Astrocyte of the spinal cord (primary cell): ENCODE measurements at regions not wholly inside any gene's neighbourhood (a gene's known extent, or its start where the extent isn't known, plus 50 kb on each side); places are given as distances from the start of the nearest gene placed in this dataset.

Experiments
- DNase-seq: peaks from one replicate; pipeline ENCODE4 v3.0.0; 2011; ENCODE audit warnings: low read depth, low spot score
- H3K4me3 ChIP-seq: 2 replicates; pipeline ENCODE4 v1.5.1; 2011; ENCODE audit warnings: low read depth, mild to moderate bottlenecking, low read length, moderate library complexity
- in situ Hi-C: cut with HindIII; loops from 2 replicates; pipeline ENCODE4 v1.10.0; 2017; ENCODE audit warnings: low sequenced_read_pairs
- TF ChIP-seq, protein P1 (sequence below): IDR thresholded peaks from 2 replicates; pipeline ENCODE4 v1.5.1; 2012; ENCODE audit warnings: low read depth, mild to moderate bottlenecking, low read length, inconsistent platforms

DNA sequence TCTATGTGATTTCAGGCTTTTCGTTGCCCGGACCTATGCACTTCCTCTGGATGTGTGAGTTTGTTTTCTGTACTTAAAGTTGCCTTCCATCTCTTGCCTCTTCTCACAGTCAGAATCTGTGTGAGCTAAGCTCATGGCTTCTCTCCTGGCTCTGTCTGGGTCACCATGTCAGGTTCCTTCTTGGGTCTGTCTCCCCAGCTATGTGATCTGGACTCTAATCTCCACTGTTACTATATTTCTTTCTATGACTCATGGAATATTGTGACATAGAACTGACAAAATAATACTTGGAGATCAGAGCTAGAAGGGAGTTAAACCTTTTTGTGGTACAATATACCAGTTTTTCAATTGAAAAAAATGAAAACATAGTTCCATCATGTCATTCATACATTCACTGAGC lies 172.7 kb upstream of the FGGY start:
- in situ Hi-C loops: no loop called here
- no peak overlapping the region for H3K4me3 ChIP-seq
- DNase-seq: peak; percentile 40
- TF ChIP-seq, protein P1, sequence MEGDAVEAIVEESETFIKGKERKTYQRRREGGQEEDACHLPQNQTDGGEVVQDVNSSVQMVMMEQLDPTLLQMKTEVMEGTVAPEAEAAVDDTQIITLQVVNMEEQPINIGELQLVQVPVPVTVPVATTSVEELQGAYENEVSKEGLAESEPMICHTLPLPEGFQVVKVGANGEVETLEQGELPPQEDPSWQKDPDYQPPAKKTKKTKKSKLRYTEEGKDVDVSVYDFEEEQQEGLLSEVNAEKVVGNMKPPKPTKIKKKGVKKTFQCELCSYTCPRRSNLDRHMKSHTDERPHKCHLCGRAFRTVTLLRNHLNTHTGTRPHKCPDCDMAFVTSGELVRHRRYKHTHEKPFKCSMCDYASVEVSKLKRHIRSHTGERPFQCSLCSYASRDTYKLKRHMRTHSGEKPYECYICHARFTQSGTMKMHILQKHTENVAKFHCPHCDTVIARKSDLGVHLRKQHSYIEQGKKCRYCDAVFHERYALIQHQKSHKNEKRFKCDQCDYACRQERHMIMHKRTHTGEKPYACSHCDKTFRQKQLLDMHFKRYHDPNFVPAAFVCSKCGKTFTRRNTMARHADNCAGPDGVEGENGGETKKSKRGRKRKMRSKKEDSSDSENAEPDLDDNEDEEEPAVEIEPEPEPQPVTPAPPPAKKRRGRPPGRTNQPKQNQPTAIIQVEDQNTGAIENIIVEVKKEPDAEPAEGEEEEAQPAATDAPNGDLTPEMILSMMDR: no peak

DNA sequence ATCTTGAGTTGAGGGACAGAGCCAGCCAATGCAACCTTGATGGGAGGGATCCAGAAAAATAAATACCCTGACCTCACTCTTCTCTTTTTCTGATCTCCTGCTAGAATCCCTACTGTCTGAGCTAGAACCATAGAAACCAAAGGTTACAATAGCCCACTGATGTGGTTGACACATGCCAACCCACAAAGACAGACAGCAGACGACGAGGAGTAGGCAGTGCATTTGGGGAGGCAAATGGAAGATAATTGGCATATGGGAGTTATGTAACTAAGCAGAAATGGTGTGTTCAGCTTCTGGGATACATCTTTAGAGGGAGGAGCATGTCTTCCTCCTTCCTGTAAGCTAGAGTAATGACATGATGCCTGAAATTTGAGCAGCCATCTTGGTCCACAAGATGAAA lies 171.7 kb upstream of the FGGY start:
- TF ChIP-seq, protein P1: no peak
- DNase-seq: no peak

DNA sequence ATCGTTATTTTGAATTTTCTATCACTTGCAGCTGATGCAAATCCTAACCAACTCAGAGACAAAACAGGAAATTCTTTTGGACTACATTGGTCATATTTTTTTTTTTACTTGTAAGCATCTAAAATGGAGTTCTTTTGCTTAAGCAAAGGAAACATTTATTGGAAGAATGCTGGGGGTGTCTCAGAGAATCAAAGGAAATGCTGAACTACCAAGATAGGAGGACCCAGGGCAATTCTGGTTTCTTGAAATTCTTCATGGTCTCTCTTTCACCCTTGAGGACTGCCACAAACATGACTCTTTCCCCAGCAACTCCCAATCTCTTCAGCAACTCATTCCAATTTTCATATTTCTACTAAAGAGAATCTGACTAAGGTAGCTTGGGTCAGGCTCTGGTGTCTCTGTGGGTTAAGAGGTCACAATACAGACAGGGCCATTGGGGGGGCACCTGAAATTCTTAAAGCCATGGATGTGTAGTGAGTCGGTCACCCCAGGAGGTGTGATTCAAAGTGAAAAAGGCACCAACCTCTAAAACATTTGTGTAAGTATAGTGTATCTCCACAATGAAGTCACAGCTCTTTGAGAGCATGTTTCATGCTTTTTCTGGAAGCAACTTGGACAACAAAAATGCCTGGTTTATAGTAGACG lies 171.1 kb upstream of the FGGY start:
- peak; percentile 22 for DNase-seq
- in situ Hi-C loops: no loop called here
- TF ChIP-seq, protein P1: no peak
- H3K4me3 ChIP-seq: no peak overlapping the region

More for the DNA sequence above, 171.7 kb upstream of the FGGY start:
- in situ Hi-C loops: no loop called here
- no peak overlapping the region for H3K4me3 ChIP-seq

DNA sequence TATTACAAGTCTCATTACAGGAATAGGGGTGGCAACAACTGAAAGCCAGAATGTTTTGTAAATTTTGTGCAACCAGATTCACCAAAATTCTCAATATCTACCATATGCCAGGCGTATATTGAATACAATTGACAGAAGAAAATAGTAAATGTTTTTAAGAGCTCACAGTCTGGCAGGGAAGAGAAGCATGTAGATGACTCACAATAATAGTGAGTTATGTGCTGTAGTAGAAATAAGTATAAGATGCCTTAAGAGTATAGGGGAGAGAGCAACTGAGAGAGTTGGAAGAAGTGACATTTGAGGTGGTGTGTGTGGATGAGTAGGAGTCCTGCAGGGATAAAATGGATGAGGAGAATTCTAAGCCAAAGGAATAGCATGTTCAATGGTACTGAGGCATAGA lies 170.5 kb upstream of the FGGY start:
- DNase-seq: peak; percentile 53
- H3K4me3 ChIP-seq: no peak overlapping the region
- TF ChIP-seq, protein P1: no peak
- in situ Hi-C loops: no loop called here

DNA sequence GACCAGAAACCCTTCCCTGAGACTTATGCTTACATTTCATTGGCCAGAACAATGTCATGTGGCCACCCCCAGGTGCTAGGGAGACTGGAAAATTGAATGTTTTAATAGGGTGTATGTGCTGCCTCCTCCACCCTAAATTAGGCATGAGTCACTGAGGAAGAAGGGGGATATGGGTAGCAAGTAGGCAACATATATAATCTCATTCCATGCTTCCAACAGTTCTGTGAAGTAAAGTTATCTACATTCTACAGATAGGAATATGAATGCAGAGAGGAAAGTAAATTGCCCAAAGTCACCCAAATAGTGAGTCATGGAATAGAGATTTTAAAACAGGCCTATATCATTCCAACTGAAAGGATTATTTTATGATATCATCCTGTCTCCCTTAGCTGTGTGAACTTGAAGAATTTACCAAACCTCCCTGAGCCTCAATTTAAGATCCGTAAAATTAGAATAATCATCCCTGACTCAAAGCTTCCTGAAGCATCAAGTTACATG lies 168.6 kb upstream of the FGGY start:
- in situ Hi-C loops: no loop called here
- TF ChIP-seq, protein P1: no peak
- peak; percentile 67 for DNase-seq
- no peak overlapping the region for H3K4me3 ChIP-seq

DNA sequence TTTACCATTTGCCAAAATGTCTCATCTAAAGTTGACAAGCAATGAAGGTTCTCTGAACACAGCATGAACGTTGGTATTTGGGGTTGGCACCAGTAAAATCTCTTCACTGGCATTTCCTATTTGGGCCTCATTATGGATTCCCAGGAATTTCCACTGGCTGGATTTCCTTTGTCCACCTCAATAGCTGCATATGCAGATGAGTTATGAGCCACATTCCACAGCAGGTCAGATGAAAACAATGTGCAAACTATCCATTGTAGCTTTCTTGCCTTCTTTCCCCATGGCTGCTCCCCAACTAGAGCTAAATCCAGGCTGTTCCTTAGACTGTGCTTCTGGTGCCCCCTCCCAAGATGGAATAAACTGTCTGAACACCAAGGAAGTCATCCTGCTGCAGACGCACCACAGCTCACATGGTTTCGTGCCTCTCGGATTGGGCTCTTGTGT lies 168.1 kb upstream of the FGGY start:
- peak; percentile 68 for DNase-seq
- no peak overlapping the region for H3K4me3 ChIP-seq
- in situ Hi-C loops: no loop called here
- TF ChIP-seq, protein P1: no peak
